ENCODE measurements at regions not wholly inside any gene's neighbourhood (a gene's known extent, or its start where the extent isn't known, plus 50 kb on each side); places are given as distances from the start of the nearest gene placed in this dataset.

GRCh38 chr13:104491916-104492315, 1425.7 kb upstream of the SLC10A2 start (continued):
- TF ChIP-seq ZNF510 (tag by site-specific recombination; IDR thresholded peaks at IDR 0.05; ENCODE audit: insufficient replicate concordance) = no peak

DNA sequence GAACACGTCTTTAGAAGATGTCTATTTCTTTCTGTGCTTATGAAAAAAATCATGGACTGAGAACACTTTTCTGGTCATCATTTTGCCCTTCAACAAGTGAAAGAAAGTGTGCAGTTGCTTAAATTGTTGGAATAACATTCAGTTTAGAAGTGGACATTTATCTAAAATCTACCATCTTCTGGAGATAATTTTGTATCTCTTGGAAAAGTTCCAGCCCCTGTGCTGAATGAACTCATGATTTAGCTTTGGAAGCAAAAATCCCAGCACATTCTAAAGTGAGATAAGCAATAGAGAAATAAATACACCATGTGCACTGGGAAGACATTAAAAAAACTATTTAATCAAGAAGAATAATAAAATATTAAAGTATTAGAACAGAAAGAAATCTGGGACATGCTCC, 1420.8 kb upstream of the SLC10A2 start:
- no peak overlapping the region for H3K4me3 ChIP-seq (ENCODE audit: low read depth, low read length)
- no peaks in the 10 kb centered on the region for H3K36me3 ChIP-seq (ENCODE audit: control insufficient read depth in 2 of 2, insufficient read depth in 1 of 2, low read length in 2 of 2)
- no peaks in the 10 kb centered on the region for H3K9me3 ChIP-seq (ENCODE audit: control insufficient read depth, insufficient read depth, low read depth, low read length)
- CTCF ChIA-PET = no interaction called here
- no peak overlapping the region for H3K27ac ChIP-seq (ENCODE audit: extremely low read depth, low read depth, low read length)
- peaks cover 11% of the 10 kb centered on the region; the same call in 1 of the 2 replicates for H3K4me1 ChIP-seq (ENCODE audit: control insufficient read depth, insufficient read depth, low read length)
- POLR2A ChIA-PET = no interaction called here
- TF ChIP-seq ZNF112 (tag by site-specific recombination; IDR thresholded peaks at IDR 0.05) (no peak), ZNF140 (tag by site-specific recombination; IDR thresholded peaks at IDR 0.05) (no peak), ZNF747 (tag by site-specific recombination; IDR thresholded peaks at IDR 0.05) (no peak), ZNF157 (tag by site-specific recombination; IDR thresholded peaks at IDR 0.05) (no peak), ZNF660 (tag by site-specific recombination; IDR thresholded peaks at IDR 0.05) (no peak)
- TF ChIP-seq, protein P1, sequence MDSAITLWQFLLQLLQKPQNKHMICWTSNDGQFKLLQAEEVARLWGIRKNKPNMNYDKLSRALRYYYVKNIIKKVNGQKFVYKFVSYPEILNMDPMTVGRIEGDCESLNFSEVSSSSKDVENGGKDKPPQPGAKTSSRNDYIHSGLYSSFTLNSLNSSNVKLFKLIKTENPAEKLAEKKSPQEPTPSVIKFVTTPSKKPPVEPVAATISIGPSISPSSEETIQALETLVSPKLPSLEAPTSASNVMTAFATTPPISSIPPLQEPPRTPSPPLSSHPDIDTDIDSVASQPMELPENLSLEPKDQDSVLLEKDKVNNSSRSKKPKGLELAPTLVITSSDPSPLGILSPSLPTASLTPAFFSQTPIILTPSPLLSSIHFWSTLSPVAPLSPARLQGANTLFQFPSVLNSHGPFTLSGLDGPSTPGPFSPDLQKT (IDR thresholded peaks at IDR 0.05; ENCODE audit: borderline replicate concordance, low read depth, low read length) = no peak
- TF ChIP-seq, protein P2, sequence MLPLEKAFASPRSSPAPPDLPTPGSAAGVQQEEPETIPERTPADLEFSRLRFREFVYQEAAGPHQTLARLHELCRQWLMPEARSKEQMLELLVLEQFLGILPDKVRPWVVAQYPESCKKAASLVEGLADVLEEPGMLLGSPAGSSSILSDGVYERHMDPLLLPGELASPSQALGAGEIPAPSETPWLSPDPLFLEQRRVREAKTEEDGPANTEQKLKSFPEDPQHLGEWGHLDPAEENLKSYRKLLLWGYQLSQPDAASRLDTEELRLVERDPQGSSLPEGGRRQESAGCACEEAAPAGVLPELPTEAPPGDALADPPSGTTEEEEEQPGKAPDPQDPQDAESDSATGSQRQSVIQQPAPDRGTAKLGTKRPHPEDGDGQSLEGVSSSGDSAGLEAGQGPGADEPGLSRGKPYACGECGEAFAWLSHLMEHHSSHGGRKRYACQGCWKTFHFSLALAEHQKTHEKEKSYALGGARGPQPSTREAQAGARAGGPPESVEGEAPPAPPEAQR (tag by site-specific recombination; IDR thresholded peaks at IDR 0.05) = no peak

DNA sequence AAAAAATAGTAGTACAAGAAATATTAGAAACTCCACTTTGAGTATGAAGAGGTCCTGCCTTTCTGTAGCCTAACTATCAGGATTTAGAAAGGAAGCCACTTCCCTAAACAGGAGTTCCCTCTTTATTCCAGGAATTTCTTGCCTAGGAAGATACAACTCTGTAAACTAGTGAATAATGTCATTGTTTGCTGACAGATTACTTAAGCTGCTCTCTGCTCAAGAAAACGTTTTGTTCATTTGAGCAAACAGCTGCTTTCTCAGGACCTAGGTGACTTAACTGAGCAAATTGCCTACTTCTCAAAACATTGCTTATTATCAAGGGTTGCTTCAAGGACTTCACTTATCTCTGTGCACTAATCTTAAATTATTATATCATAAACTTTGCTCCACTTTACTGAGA, 1419.4 kb upstream of the SLC10A2 start:
- H3K27ac ChIP-seq (ENCODE audit: extremely low read depth, low read depth, low read length) = no peak overlapping the region
- H3K9me3 ChIP-seq (ENCODE audit: control insufficient read depth, insufficient read depth, low read depth, low read length) = no peaks in the 10 kb centered on the region
- ChIA-PET CTCF (interaction anchor here (0.6 kb wide), 1 partner anchor 86 kb away, joined by 3 read pairs; no protein-coding TSS in a partner anchor), POLR2A (no interaction called here)
- TF ChIP-seq ZNF391 (tag by site-specific recombination; IDR thresholded peaks at IDR 0.05; ENCODE audit: borderline replicate concordance, low read depth) (no peak), ZNF239 (tag by site-specific recombination; IDR thresholded peaks at IDR 0.05) (no peak), GLI4 (tag by site-specific recombination; IDR thresholded peaks at IDR 0.05) (no peak), ZNF791 (tag by site-specific recombination; IDR thresholded peaks at IDR 0.05) (no peak), ZBTB11 (tag by site-specific recombination; conservative IDR thresholded peaks at IDR 0.05; ENCODE audit: low read depth) (no peak), ZBTB21 (tag by site-specific recombination; IDR thresholded peaks at IDR 0.05) (no peak), ZNF510 (tag by site-specific recombination; IDR thresholded peaks at IDR 0.05; ENCODE audit: insufficient replicate concordance) (no peak), ZNF280C (tag by site-specific recombination; IDR thresholded peaks at IDR 0.05) (no peak)
- TF ChIP-seq, protein P3, sequence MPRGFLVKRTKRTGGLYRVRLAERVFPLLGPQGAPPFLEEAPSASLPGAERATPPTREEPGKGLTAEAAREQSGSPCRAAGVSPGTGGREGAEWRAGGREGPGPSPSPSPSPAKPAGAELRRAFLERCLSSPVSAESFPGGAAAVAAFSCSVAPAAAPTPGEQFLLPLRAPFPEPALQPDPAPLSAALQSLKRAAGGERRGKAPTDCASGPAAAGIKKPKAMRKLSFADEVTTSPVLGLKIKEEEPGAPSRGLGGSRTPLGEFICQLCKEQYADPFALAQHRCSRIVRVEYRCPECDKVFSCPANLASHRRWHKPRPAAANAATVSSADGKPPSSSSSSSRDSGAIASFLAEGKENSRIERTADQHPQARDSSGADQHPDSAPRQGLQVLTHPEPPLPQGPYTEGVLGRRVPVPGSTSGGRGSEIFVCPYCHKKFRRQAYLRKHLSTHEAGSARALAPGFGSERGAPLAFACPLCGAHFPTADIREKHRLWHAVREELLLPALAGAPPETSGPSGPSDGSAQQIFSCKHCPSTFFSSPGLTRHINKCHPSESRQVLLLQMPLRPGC (tag by site-specific recombination; IDR thresholded peaks at IDR 0.05) = no peak
- TF ChIP-seq, protein P4, sequence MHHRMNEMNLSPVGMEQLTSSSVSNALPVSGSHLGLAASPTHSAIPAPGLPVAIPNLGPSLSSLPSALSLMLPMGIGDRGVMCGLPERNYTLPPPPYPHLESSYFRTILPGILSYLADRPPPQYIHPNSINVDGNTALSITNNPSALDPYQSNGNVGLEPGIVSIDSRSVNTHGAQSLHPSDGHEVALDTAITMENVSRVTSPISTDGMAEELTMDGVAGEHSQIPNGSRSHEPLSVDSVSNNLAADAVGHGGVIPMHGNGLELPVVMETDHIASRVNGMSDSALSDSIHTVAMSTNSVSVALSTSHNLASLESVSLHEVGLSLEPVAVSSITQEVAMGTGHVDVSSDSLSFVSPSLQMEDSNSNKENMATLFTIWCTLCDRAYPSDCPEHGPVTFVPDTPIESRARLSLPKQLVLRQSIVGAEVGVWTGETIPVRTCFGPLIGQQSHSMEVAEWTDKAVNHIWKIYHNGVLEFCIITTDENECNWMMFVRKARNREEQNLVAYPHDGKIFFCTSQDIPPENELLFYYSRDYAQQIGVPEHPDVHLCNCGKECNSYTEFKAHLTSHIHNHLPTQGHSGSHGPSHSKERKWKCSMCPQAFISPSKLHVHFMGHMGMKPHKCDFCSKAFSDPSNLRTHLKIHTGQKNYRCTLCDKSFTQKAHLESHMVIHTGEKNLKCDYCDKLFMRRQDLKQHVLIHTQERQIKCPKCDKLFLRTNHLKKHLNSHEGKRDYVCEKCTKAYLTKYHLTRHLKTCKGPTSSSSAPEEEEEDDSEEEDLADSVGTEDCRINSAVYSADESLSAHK (tag by site-specific recombination; IDR thresholded peaks at IDR 0.05) = no peak
- TF ChIP-seq, protein P5, sequence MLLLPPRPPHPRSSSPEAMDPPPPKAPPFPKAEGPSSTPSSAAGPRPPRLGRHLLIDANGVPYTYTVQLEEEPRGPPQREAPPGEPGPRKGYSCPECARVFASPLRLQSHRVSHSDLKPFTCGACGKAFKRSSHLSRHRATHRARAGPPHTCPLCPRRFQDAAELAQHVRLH (tag by site-specific recombination; IDR thresholded peaks at IDR 0.05) = no peak
- TF ChIP-seq, protein P6, sequence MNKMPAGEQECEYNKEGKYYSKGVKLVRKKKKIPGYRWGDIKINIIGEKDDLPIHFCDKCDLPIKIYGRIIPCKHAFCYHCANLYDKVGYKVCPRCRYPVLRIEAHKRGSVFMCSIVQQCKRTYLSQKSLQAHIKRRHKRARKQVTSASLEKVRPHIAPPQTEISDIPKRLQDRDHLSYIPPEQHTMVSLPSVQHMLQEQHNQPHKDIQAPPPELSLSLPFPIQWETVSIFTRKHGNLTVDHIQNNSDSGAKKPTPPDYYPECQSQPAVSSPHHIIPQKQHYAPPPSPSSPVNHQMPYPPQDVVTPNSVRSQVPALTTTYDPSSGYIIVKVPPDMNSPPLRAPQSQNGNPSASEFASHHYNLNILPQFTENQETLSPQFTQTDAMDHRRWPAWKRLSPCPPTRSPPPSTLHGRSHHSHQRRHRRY (tag by site-specific recombination; IDR thresholded peaks at IDR 0.05) = no peak
- H3K4me3 ChIP-seq (ENCODE audit: low read depth, low read length) = no peak overlapping the region
- peaks cover 11% of the 10 kb centered on the region; the same call in 1 of the 2 replicates for H3K4me1 ChIP-seq (ENCODE audit: control insufficient read depth, insufficient read depth, low read length)
- no peaks in the 10 kb centered on the region for H3K36me3 ChIP-seq (ENCODE audit: control insufficient read depth in 2 of 2, insufficient read depth in 1 of 2, low read length in 2 of 2)
